ENCODE measurements at regions not wholly inside any gene's neighbourhood (a gene's known extent, or its start where the extent isn't known, plus 50 kb on each side); places are given as distances from the start of the nearest gene placed in this dataset.
"Not testable (repeated sequence)": the region's sequence is repeated elsewhere in the genome, so short reads cannot be mapped to it uniquely, and the experiment has no call there.

GRCh38 chr16:55021595-55022475 lies 91.2 kb downstream of the IRX5 start:
- Mint-ChIP-seq H3K27ac (ENCODE audit: low read depth, unreplicated experiment) (no peak overlapping the region), H3K36me3 (ENCODE audit: insufficient read depth, unreplicated experiment) (no peaks in the 10 kb centered on the region), H3K9me3 (ENCODE audit: unreplicated experiment) (peaks cover 15% of the 10 kb centered on the region), H3K27me3 (ENCODE audit: insufficient read depth, unreplicated experiment) (peaks cover 14% of the 10 kb centered on the region), H3K4me1 (ENCODE audit: insufficient read depth, unreplicated experiment) (no peaks in the 10 kb centered on the region), H3K4me3 (ENCODE audit: unreplicated experiment) (no peak overlapping the region)
- peak; percentile 57 for DNase-seq (ENCODE audit: unreplicated experiment)
- ChIA-PET POLR2A (interaction anchor here (0.6 to 0.7 kb wide), 2 partner anchors 255 to 532 kb away, joined by 3 read pairs; no protein-coding TSS in a partner anchor), CTCF (interaction anchor here (0.5 to 0.7 kb wide), 2 partner anchors 22 to 46 kb away, joined by 3 read pairs; no protein-coding TSS in a partner anchor)
- intact Hi-C loops (cut with micrococcal nuclease), result no loop called here
- TF ChIP-seq, protein P1, sequence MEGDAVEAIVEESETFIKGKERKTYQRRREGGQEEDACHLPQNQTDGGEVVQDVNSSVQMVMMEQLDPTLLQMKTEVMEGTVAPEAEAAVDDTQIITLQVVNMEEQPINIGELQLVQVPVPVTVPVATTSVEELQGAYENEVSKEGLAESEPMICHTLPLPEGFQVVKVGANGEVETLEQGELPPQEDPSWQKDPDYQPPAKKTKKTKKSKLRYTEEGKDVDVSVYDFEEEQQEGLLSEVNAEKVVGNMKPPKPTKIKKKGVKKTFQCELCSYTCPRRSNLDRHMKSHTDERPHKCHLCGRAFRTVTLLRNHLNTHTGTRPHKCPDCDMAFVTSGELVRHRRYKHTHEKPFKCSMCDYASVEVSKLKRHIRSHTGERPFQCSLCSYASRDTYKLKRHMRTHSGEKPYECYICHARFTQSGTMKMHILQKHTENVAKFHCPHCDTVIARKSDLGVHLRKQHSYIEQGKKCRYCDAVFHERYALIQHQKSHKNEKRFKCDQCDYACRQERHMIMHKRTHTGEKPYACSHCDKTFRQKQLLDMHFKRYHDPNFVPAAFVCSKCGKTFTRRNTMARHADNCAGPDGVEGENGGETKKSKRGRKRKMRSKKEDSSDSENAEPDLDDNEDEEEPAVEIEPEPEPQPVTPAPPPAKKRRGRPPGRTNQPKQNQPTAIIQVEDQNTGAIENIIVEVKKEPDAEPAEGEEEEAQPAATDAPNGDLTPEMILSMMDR (IDR thresholded peaks at IDR 0.05; ENCODE audit: unreplicated experiment), result no peak
- BruUV-seq (replicated peaks), result no TSS peak

DNA sequence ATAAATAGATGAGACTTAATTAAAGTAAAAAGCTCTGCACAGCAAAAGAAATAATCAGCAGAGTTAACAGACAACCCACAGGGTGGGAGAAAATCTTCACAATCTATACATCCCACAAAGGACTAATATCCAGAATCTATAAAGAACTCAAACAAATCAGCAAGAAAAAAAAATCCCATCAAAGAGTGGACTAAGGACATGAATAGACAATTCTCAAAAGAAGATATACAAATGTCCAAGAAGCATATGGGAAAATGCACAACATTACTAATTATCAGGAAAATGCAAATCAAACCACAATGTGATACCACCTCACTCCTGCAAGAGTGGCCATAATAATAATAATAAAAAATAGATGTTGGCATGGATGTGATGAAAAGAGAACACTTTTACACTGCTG lies 96.6 kb downstream of the IRX5 start:
- POLR2A ChIA-PET; CTCF ChIA-PET; DNase-seq (ENCODE audit: unreplicated experiment); H3K36me3 Mint-ChIP-seq (ENCODE audit: insufficient read depth, unreplicated experiment); H3K27ac Mint-ChIP-seq (ENCODE audit: low read depth, unreplicated experiment); intact Hi-C loops (cut with micrococcal nuclease); H3K9me3 Mint-ChIP-seq (ENCODE audit: unreplicated experiment); H3K4me3 Mint-ChIP-seq (ENCODE audit: unreplicated experiment); BruUV-seq (replicated peaks); H3K4me1 Mint-ChIP-seq (ENCODE audit: insufficient read depth, unreplicated experiment): not testable (repeated sequence)
- peaks cover 14% of the 10 kb centered on the region for H3K27me3 Mint-ChIP-seq (ENCODE audit: insufficient read depth, unreplicated experiment)

- Mint-ChIP-seq H3K36me3 (ENCODE audit: insufficient read depth, unreplicated experiment) (no peaks in the 10 kb centered on the region), H3K4me3 (ENCODE audit: unreplicated experiment) (no peak overlapping the region), H3K9me3 (ENCODE audit: unreplicated experiment) (no peaks in the 10 kb centered on the region), H3K27me3 (ENCODE audit: insufficient read depth, unreplicated experiment) (peaks cover 2% of the 10 kb centered on the region), H3K27ac (ENCODE audit: low read depth, unreplicated experiment) (no peak overlapping the region), H3K4me1 (ENCODE audit: insufficient read depth, unreplicated experiment) (no peaks in the 10 kb centered on the region)
- TF ChIP-seq, protein P1 (IDR thresholded peaks at IDR 0.05; ENCODE audit: unreplicated experiment), result no peak
- BruUV-seq (replicated peaks), result no TSS peak
- intact Hi-C loops (cut with micrococcal nuclease), result no loop called here
- DNase-seq (ENCODE audit: unreplicated experiment), result no peak
- POLR2A ChIA-PET, result interaction anchor here (0.7 kb wide), 1 partner anchor 25 kb away, joined by 3 read pairs; no protein-coding TSS in a partner anchor
- CTCF ChIA-PET, result interaction anchor here (0.7 to 1.7 kb wide), 3 partner anchors 9 to 178 kb away, joined by 3 to 4 read pairs (median 4); no protein-coding TSS in a partner anchor
Observed at GRCh38 chr16:55029509-55029908, 98.8 kb downstream of the IRX5 start.

DNA sequence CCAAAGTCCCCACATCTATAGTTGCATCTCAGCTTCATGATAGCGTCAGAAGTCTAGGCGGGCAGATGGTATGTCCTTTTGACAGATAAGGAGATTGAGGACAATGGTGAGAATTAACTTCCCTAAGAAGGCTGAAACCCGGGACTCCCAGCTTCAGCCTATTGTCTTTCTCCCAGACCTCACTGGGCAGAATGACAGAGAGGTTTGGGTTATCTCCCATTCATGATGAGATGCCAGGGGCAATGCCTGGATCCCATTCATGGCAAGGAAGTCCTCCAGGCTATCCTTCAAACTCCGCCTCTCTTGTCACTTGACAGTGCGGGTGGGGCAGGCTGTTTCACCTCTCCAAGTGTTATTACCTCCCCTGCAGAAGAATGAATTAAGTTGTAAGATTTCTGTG lies 100.3 kb downstream of the IRX5 start:
- DNase-seq (ENCODE audit: unreplicated experiment), result no peak
- TF ChIP-seq, protein P1 (IDR thresholded peaks at IDR 0.05; ENCODE audit: unreplicated experiment), result no peak
- H3K27ac Mint-ChIP-seq (ENCODE audit: low read depth, unreplicated experiment), result no peak overlapping the region
- CTCF ChIA-PET, result interaction anchor here (1.7 kb wide), 1 partner anchor 177 kb away, joined by 4 read pairs; no protein-coding TSS in a partner anchor
- POLR2A ChIA-PET, result no interaction called here
- no TSS peak for BruUV-seq (replicated peaks)
- H3K27me3 Mint-ChIP-seq (ENCODE audit: insufficient read depth, unreplicated experiment), result no peaks in the 10 kb centered on the region
- H3K36me3 Mint-ChIP-seq (ENCODE audit: insufficient read depth, unreplicated experiment), result no peaks in the 10 kb centered on the region
- H3K4me3 Mint-ChIP-seq (ENCODE audit: unreplicated experiment), result no peak overlapping the region
- H3K4me1 Mint-ChIP-seq (ENCODE audit: insufficient read depth, unreplicated experiment), result peaks cover 4% of the 10 kb centered on the region
- intact Hi-C loops (cut with micrococcal nuclease), result no loop called here
- H3K9me3 Mint-ChIP-seq (ENCODE audit: unreplicated experiment), result no peaks in the 10 kb centered on the region
